Spleen (tissue), 7 donors: ENCODE measurements at regions not wholly inside any gene's neighbourhood (a gene's known extent, or its start where the extent isn't known, plus 50 kb on each side); places are given as distances from the start of the nearest gene placed in this dataset.

Source experiments
- POLR2A ChIP-seq, 3 donors: fragments of 450-650 bp; IDR thresholded peaks; one replicate each; pipeline ENCODE4 v1.5.1; 2017; ENCODE audit warnings: antibody characterized with exemption in 3 of 3, mild to moderate bottlenecking in 1 of 3
- POLR2AphosphoS5 ChIP-seq, 3 donors: sonication (generic); formaldehyde crosslinking; IDR thresholded peaks; one replicate each; pipeline ENCODE4 v1.5.1; 2017; ENCODE audit warnings: antibody characterized with exemption in 3 of 3
- TF ChIP-seq, protein P1 (sequence below), 11 experiments: fragments of 200-600 bp in 7 of 11; fragments of 450-650 bp in 4 of 11; sonication (generic) in 4 of 11; IDR thresholded peaks in 8 of 11; conservative IDR thresholded peaks in 3 of 11; 1 replicate in 7 of 11; 2 replicates in 4 of 11; pipeline versions ENCODE4 v1.4.0 to v1.8.0; 2016 to 2021; ENCODE audit warnings: antibody characterized with exemption in 11 of 11, inconsistent platforms in 4 of 11, mild to moderate bottlenecking in 1 of 11
- donor health status: DM: no; HTN: no; CAD: no; lungs with moderate emphysema.
- donor health status: DM: no; HTN: no; CAD: no.
- donor health status: DM: no; HTN: no; CAD: no.

DNA sequence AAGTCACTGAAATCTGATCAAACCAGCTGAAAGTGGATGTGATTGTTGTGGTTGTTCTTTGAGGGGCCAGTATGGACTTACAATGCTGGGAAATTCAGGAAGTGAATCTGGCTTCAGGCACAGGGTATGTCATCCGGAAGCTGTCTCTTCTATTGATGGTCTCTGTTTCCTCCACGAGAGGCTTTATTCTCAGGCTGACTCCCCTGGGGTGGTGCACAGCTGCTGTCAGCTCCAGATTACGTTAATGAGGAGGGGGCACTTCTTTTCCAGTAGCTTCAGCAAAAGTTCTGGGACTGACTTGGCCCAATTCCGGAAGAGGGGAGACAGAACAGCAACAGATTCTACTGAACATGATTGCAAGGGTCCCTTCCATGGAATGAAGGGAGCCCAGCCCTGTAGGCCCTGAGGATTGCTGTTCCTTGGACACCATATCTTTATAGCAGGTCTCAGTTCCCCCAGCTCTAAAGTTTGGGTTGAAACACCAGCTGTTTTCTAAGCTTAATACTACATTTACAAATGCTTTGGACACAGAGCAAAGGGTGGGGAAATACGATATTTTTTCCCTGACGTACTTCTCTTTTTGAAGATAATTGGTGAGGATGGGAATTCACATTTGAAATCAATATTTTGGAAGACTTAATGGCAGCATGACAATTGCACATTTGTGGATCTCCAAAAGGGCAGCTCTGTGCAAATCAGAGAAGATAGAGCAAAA is 400.9 kb downstream of the TSN start:
- TF ChIP-seq POLR2A (IDR thresholded peaks at IDR 0.05) (no peak), POLR2AphosphoS5 (IDR thresholded peaks at IDR 0.05) (no peak)
- TF ChIP-seq, protein P1, sequence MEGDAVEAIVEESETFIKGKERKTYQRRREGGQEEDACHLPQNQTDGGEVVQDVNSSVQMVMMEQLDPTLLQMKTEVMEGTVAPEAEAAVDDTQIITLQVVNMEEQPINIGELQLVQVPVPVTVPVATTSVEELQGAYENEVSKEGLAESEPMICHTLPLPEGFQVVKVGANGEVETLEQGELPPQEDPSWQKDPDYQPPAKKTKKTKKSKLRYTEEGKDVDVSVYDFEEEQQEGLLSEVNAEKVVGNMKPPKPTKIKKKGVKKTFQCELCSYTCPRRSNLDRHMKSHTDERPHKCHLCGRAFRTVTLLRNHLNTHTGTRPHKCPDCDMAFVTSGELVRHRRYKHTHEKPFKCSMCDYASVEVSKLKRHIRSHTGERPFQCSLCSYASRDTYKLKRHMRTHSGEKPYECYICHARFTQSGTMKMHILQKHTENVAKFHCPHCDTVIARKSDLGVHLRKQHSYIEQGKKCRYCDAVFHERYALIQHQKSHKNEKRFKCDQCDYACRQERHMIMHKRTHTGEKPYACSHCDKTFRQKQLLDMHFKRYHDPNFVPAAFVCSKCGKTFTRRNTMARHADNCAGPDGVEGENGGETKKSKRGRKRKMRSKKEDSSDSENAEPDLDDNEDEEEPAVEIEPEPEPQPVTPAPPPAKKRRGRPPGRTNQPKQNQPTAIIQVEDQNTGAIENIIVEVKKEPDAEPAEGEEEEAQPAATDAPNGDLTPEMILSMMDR (IDR thresholded peaks at IDR 0.05 in 8 of 11, conservative IDR thresholded peaks at IDR 0.05 in 3 of 11), result no peak
